ENCODE measurements at regions not wholly inside any gene's neighbourhood (a gene's known extent, or its start where the extent isn't known, plus 50 kb on each side); places are given as distances from the start of the nearest gene placed in this dataset.

- in situ Hi-C loops (cut with MboI; ENCODE audit: low pct_unique_long_range_greater_than_20kb, low sequenced_read_pairs, unreplicated experiment): no loop called here
- DNase-seq (ENCODE audit: low spot score): no peak
- no peak for TF ChIP-seq CTCF (IDR thresholded peaks at IDR 0.05; ENCODE audit: extremely low read depth, insufficient read depth, missing control alignments)
These were observed 149.0 kb downstream of the ADCYAP1 start for GRCh38 chr18:1053331-1054315.

- in situ Hi-C loops (cut with MboI; ENCODE audit: low pct_unique_long_range_greater_than_20kb, low sequenced_read_pairs, unreplicated experiment): no loop called here
- TF ChIP-seq CTCF (IDR thresholded peaks at IDR 0.05; ENCODE audit: extremely low read depth, insufficient read depth, missing control alignments): no peak
- no peak for DNase-seq (ENCODE audit: low spot score)
These were observed 151.7 kb downstream of the ADCYAP1 start for GRCh38 chr18:1056404-1056803.

GRCh38 chr18:1057367-1057766 lies 152.7 kb downstream of the ADCYAP1 start:
- no peak for TF ChIP-seq CTCF (IDR thresholded peaks at IDR 0.05; ENCODE audit: extremely low read depth, insufficient read depth, missing control alignments)
- no peak for DNase-seq (ENCODE audit: low spot score)
- in situ Hi-C loops (cut with MboI; ENCODE audit: low pct_unique_long_range_greater_than_20kb, low sequenced_read_pairs, unreplicated experiment): no loop called here

GRCh38 chr18:1062588-1062987 lies 157.9 kb downstream of the ADCYAP1 start:
- peak; percentile 35 for TF ChIP-seq CTCF (IDR thresholded peaks at IDR 0.05; ENCODE audit: extremely low read depth, insufficient read depth, missing control alignments)
- in situ Hi-C loops (cut with MboI; ENCODE audit: low pct_unique_long_range_greater_than_20kb, low sequenced_read_pairs, unreplicated experiment): no loop called here
- DNase-seq (ENCODE audit: low spot score): no peak

GRCh38 chr18:1075322-1075721 lies 170.7 kb downstream of the ADCYAP1 start:
- in situ Hi-C loops (cut with MboI; ENCODE audit: low pct_unique_long_range_greater_than_20kb, low sequenced_read_pairs, unreplicated experiment): no loop called here
- no peak for DNase-seq (ENCODE audit: low spot score)
- no peak for TF ChIP-seq CTCF (IDR thresholded peaks at IDR 0.05; ENCODE audit: extremely low read depth, insufficient read depth, missing control alignments)

GRCh38 chr18:1075876-1076275 lies 171.2 kb downstream of the ADCYAP1 start:
- DNase-seq (ENCODE audit: low spot score): no peak
- in situ Hi-C loops (cut with MboI; ENCODE audit: low pct_unique_long_range_greater_than_20kb, low sequenced_read_pairs, unreplicated experiment): no loop called here
- TF ChIP-seq CTCF (IDR thresholded peaks at IDR 0.05; ENCODE audit: extremely low read depth, insufficient read depth, missing control alignments): no peak

All from GM13977 (cell line).